Bronchial epithelial cell (primary cell): ENCODE measurements at regions not wholly inside any gene's neighbourhood (a gene's known extent, or its start where the extent isn't known, plus 50 kb on each side); places are given as distances from the start of the nearest gene placed in this dataset.

Experiments used
- DNase-seq: peaks from one replicate; pipeline ENCODE4 v3.0.0-alpha.2; 2010; ENCODE audit warnings: low read depth
- FAIRE-seq: peaks from 2 replicates; lab custom pipeline; 2011; peaks lifted over from hg19 to GRCh38; lab: Jason Lieb, UNC
- H3K27me3 ChIP-seq: 2 replicates; pipeline ENCODE4 v1.5.1; 2011; ENCODE audit warnings: low read length; ENCODE audit not compliant: control insufficient read depth, insufficient read depth
- H3K36me3 ChIP-seq: 2 replicates; pipeline ENCODE4 v1.5.1; 2011; ENCODE audit warnings: low read length; ENCODE audit not compliant: control insufficient read depth, insufficient read depth
- H3K4me3 ChIP-seq: 2 replicates; pipeline ENCODE4 v1.5.1; 2011; ENCODE audit warnings: mild to moderate bottlenecking, low read depth, low read length, control low read depth
- TF ChIP-seq, protein P1 (sequence below): IDR thresholded peaks from 2 replicates; pipeline ENCODE4 v1.5.1; 2011; ENCODE audit warnings: mild to moderate bottlenecking, moderate library complexity, low read length, control low read depth, inconsistent platforms; ENCODE audit not compliant: insufficient read depth, severe bottlenecking

DNA sequence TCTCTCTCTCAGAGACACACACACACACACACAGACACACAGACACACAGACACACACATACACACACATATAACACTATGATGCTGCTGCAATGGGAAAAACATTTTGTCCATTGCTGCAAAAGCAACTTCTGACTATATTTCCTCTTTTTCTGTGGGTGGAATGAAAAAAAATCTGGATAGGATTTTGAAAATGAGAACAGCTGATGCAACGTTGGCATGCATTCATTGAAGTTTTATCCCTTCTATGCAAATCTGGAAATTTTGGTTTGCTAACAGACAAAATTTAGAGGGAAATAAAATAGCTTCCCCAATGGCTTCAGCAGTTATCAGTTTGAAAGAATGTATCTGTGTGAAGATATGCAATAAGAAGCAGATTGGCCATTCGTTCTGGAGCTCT is 763.4 kb upstream of the GRM7 start:
- no peak overlapping the region for H3K4me3 ChIP-seq
- H3K27me3 ChIP-seq: no peaks in the 10 kb centered on the region
- TF ChIP-seq, protein P1, sequence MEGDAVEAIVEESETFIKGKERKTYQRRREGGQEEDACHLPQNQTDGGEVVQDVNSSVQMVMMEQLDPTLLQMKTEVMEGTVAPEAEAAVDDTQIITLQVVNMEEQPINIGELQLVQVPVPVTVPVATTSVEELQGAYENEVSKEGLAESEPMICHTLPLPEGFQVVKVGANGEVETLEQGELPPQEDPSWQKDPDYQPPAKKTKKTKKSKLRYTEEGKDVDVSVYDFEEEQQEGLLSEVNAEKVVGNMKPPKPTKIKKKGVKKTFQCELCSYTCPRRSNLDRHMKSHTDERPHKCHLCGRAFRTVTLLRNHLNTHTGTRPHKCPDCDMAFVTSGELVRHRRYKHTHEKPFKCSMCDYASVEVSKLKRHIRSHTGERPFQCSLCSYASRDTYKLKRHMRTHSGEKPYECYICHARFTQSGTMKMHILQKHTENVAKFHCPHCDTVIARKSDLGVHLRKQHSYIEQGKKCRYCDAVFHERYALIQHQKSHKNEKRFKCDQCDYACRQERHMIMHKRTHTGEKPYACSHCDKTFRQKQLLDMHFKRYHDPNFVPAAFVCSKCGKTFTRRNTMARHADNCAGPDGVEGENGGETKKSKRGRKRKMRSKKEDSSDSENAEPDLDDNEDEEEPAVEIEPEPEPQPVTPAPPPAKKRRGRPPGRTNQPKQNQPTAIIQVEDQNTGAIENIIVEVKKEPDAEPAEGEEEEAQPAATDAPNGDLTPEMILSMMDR: no peak
- DNase-seq (no peak), FAIRE-seq (no peak)
- no peaks in the 10 kb centered on the region for H3K36me3 ChIP-seq

DNA sequence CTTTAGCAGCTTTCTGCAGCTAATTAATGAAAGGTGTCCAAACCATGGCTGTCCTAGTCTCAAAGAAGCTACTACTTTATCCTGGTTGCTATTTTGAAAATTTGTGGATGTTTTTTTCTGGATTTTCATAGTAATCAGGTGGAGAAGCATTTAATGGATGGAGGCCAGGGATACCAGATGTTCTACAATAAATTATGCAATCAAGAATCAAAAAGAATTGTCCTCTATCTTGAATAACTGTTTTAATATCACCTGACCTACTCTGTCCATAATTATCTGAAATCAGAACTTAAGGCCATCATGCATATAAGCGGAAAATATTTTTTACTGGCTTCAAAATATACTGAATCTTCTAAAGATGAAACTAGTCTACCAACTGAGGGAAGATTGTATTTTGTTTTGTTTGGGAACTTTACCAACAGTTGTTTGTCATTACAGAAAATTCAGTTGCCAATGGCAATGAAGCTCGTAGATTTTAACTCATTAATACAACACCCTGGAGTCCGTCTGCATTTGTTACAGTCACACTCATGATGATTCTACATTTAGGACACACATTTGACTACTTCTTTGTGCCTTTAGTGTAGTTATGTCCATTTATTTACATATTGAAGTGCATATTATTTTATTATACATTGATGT is 762.3 kb upstream of the GRM7 start:
- DNase-seq (no peak), FAIRE-seq (no peak)
- Histone ChIP-seq H3K4me3 (no peak overlapping the region), H3K36me3 (no peaks in the 10 kb centered on the region), H3K27me3 (no peaks in the 10 kb centered on the region)
- TF ChIP-seq, protein P1: no peak

DNA sequence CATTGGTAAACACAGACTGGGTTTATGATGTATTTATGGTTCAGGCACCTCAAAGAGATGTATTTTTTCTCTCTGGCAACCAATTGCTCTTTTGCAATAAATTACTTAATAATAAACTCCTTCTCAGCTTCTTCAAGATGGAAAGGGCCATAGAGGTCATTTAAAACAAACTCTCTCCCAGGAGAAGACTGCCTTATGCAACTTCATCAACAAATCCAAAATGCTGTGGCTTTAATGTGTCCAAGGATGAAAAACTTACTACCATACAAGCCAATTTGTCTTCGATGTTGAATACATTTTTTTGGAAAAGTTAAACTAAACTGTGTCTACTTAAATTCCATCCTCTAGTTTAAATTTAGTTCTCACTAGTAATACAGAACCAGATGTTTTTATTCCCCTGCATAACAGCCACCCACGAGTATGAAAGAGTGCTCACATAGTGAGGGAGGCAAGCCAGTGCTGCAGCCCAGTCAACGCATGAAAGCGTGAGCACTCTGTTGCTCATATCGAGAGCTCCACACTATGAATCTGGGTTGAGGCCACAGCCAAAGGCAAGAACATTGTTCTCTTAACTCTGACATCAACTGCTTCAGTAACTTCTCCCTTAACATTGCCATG is 761.3 kb upstream of the GRM7 start:
- Histone ChIP-seq H3K36me3 (no peaks in the 10 kb centered on the region), H3K27me3 (no peaks in the 10 kb centered on the region), H3K4me3 (no peak overlapping the region)
- TF ChIP-seq, protein P1: no peak
- no peak for DNase-seq
- no peak for FAIRE-seq

DNA sequence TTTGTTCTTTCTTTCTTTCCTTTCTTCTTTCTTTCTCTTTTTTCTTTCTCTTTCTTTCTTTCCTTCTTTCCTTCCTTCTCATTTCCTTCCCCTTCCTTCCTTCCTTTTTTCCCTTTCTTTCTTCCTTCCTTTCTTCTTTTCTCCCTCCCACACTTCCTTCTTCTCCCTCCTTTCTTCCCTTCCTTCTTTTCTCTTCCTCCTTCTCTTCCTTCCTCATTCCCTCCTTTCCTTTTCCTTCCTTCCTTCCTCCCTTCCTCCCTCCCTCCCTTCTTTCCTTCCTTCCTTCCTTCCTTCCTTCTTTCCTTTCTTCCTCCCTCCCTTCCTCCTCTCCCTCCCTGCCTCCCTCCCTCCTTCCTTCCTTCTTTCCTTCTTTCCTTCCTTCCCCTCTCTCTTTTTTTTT is 755.7 kb upstream of the GRM7 start:
- TF ChIP-seq, protein P1: no peak
- DNase-seq (no peak), FAIRE-seq (no peak)
- no peak overlapping the region for H3K4me3 ChIP-seq
- H3K27me3 ChIP-seq: no peaks in the 10 kb centered on the region
- no peaks in the 10 kb centered on the region for H3K36me3 ChIP-seq

DNA sequence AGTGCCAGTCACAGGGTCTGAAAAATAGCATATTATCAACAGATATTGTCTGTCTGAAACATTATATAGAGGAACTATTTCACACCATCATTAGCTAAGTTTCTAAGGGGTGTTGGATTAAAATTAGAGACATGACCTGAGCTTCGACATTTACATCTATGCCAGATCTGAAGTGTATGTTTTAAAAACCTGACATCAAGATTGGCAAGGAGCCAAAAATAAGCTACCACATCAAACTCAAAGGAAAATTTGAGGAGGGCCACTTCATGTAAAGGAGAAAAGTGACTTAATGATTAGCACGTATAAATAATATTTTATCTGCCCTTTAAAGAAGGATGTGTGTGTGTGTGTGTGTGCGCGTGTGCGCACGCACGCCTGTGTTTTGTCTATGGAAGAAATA is 752.0 kb upstream of the GRM7 start:
- TF ChIP-seq, protein P1: no peak
- DNase-seq: no peak

More for the DNA sequence above, 752.0 kb upstream of the GRM7 start:
- no peaks in the 10 kb centered on the region for H3K27me3 ChIP-seq
- no peak for FAIRE-seq
- H3K4me3 ChIP-seq: no peak overlapping the region
- no peaks in the 10 kb centered on the region for H3K36me3 ChIP-seq
